ENCODE measurements at regions not wholly inside any gene's neighbourhood (a gene's known extent, or its start where the extent isn't known, plus 50 kb on each side); places are given as distances from the start of the nearest gene placed in this dataset.

GRCh38 chr10:3942937-3943489, 158.0 kb upstream of the KLF6 start:
- H3K4me3 Mint-ChIP-seq (ENCODE audit: unreplicated experiment): peak overlapping the region; percentile 1
- Histone ChIP-seq H3K79me2 (ENCODE audit: insufficient read depth, low read length) (no peaks in the 10 kb centered on the region), H3K4me3 (ENCODE audit: insufficient read depth, low read depth, low read length) (no peak overlapping the region), H3K27ac (ENCODE audit: low read depth, low read length) (peak overlapping the region; percentile 79), H3K9me3 (ENCODE audit: insufficient read depth, low read depth, low read length) (no peaks in the 10 kb centered on the region), H3K36me3 (ENCODE audit: insufficient read depth, low read length) (no peaks in the 10 kb centered on the region), H3K4me1 (ENCODE audit: insufficient read depth, low read length) (peaks cover 22% of the 10 kb centered on the region), H3K9ac (ENCODE audit: low read length) (peak overlapping the region; percentile 77), H3K4me2 (ENCODE audit: low read length) (peak overlapping the region; percentile 60), H2AFZ (ENCODE audit: low read depth, low read length) (peak overlapping the region; percentile 76), H4K20me1 (ENCODE audit: insufficient read depth, low read length) (no peaks in the 10 kb centered on the region), H3K27me3 (ENCODE audit: insufficient read depth, low read length) (no peaks in the 10 kb centered on the region)
- no peaks in the 10 kb centered on the region for H3K36me3 Mint-ChIP-seq (ENCODE audit: low read depth, unreplicated experiment)
- H3K4me1 Mint-ChIP-seq (ENCODE audit: low read depth, unreplicated experiment): peaks cover 33% of the 10 kb centered on the region
- FAIRE-seq (no peak), DNase-seq (ENCODE audit: low read depth) (no peak)
- peaks cover 8% of the 10 kb centered on the region for H3K9me3 Mint-ChIP-seq (ENCODE audit: unreplicated experiment)
- TF ChIP-seq CTCF (IDR thresholded peaks at IDR 0.05; ENCODE audit: insufficient read depth, low read depth, low read length) (no peak), EZH2 (IDR thresholded peaks at IDR 0.05; ENCODE audit: insufficient read depth, low read length) (no peak)
- H3K27me3 Mint-ChIP-seq (ENCODE audit: low read depth, unreplicated experiment): no peaks in the 10 kb centered on the region
- peak overlapping the region; percentile 45 for H3K27ac Mint-ChIP-seq (ENCODE audit: unreplicated experiment)

GRCh38 chr10:3941676-3942075, 156.7 kb upstream of the KLF6 start:
- peak overlapping the region; percentile 50 for H3K4me3 Mint-ChIP-seq (ENCODE audit: unreplicated experiment)
- Histone ChIP-seq H3K9me3 (ENCODE audit: insufficient read depth, low read depth, low read length) (no peaks in the 10 kb centered on the region), H3K36me3 (ENCODE audit: insufficient read depth, low read length) (no peaks in the 10 kb centered on the region), H3K9ac (ENCODE audit: low read length) (no peak overlapping the region), H3K27me3 (ENCODE audit: insufficient read depth, low read length) (no peaks in the 10 kb centered on the region), H3K27ac (ENCODE audit: low read depth, low read length) (no peak overlapping the region), H3K4me3 (ENCODE audit: insufficient read depth, low read depth, low read length) (no peak overlapping the region), H4K20me1 (ENCODE audit: insufficient read depth, low read length) (no peaks in the 10 kb centered on the region), H2AFZ (ENCODE audit: low read depth, low read length) (no peak overlapping the region), H3K79me2 (ENCODE audit: insufficient read depth, low read length) (no peaks in the 10 kb centered on the region), H3K4me2 (ENCODE audit: low read length) (no peak overlapping the region), H3K4me1 (ENCODE audit: insufficient read depth, low read length) (peaks cover 22% of the 10 kb centered on the region)
- no peaks in the 10 kb centered on the region for H3K27me3 Mint-ChIP-seq (ENCODE audit: low read depth, unreplicated experiment)
- H3K36me3 Mint-ChIP-seq (ENCODE audit: low read depth, unreplicated experiment): no peaks in the 10 kb centered on the region
- DNase-seq (ENCODE audit: low read depth): no peak
- no peak overlapping the region for H3K27ac Mint-ChIP-seq (ENCODE audit: unreplicated experiment)
- H3K4me1 Mint-ChIP-seq (ENCODE audit: low read depth, unreplicated experiment): peaks cover 24% of the 10 kb centered on the region
- no peak for TF ChIP-seq CTCF (IDR thresholded peaks at IDR 0.05; ENCODE audit: insufficient read depth, low read depth, low read length)
- TF ChIP-seq EZH2 (IDR thresholded peaks at IDR 0.05; ENCODE audit: insufficient read depth, low read length): no peak
- no peak for FAIRE-seq
- peaks cover 8% of the 10 kb centered on the region for H3K9me3 Mint-ChIP-seq (ENCODE audit: unreplicated experiment)

- Histone ChIP-seq H3K79me2 (ENCODE audit: insufficient read depth, low read length) (no peaks in the 10 kb centered on the region), H2AFZ (ENCODE audit: low read depth, low read length) (no peak overlapping the region), H3K27me3 (ENCODE audit: insufficient read depth, low read length) (no peaks in the 10 kb centered on the region), H3K9me3 (ENCODE audit: insufficient read depth, low read depth, low read length) (no peaks in the 10 kb centered on the region), H3K9ac (ENCODE audit: low read length) (no peak overlapping the region), H3K4me2 (ENCODE audit: low read length) (no peak overlapping the region), H4K20me1 (ENCODE audit: insufficient read depth, low read length) (no peaks in the 10 kb centered on the region), H3K4me3 (ENCODE audit: insufficient read depth, low read depth, low read length) (no peak overlapping the region), H3K27ac (ENCODE audit: low read depth, low read length) (no peak overlapping the region), H3K4me1 (ENCODE audit: insufficient read depth, low read length) (peaks cover 10% of the 10 kb centered on the region), H3K36me3 (ENCODE audit: insufficient read depth, low read length) (no peaks in the 10 kb centered on the region)
- no peak for DNase-seq (ENCODE audit: low read depth)
- no peaks in the 10 kb centered on the region for H3K27me3 Mint-ChIP-seq (ENCODE audit: low read depth, unreplicated experiment)
- peaks cover 5% of the 10 kb centered on the region for H3K9me3 Mint-ChIP-seq (ENCODE audit: unreplicated experiment)
- no peaks in the 10 kb centered on the region for H3K36me3 Mint-ChIP-seq (ENCODE audit: low read depth, unreplicated experiment)
- H3K27ac Mint-ChIP-seq (ENCODE audit: unreplicated experiment): no peak overlapping the region
- no peak overlapping the region for H3K4me3 Mint-ChIP-seq (ENCODE audit: unreplicated experiment)
- TF ChIP-seq CTCF (IDR thresholded peaks at IDR 0.05; ENCODE audit: insufficient read depth, low read depth, low read length) (no peak), EZH2 (IDR thresholded peaks at IDR 0.05; ENCODE audit: insufficient read depth, low read length) (no peak)
- H3K4me1 Mint-ChIP-seq (ENCODE audit: low read depth, unreplicated experiment): peaks cover 5% of the 10 kb centered on the region
- FAIRE-seq: no peak
Observed at GRCh38 chr10:3936422-3937040, 151.5 kb upstream of the KLF6 start.
